GM21529 (cell line): ENCODE measurements at regions not wholly inside any gene's neighbourhood (a gene's known extent, or its start where the extent isn't known, plus 50 kb on each side); places are given as distances from the start of the nearest gene placed in this dataset.

ENCODE experiments used
- ATAC-seq: cut with Tn5 transposase; IDR thresholded peaks from one replicate; pipeline ENCODE4 v1.9.1; 2021; ENCODE audit not compliant: unreplicated experiment

GRCh38 chr1:78792756-78793155, 143.1 kb downstream of the IFI44 start:
- ATAC-seq = no peak

- ATAC-seq = peak; percentile 71
Measured at GRCh38 chr1:78797108-78797781, 147.6 kb downstream of the IFI44 start.

GRCh38 chr1:78799926-78800325, 150.3 kb downstream of the IFI44 start:
- ATAC-seq = no peak

DNA sequence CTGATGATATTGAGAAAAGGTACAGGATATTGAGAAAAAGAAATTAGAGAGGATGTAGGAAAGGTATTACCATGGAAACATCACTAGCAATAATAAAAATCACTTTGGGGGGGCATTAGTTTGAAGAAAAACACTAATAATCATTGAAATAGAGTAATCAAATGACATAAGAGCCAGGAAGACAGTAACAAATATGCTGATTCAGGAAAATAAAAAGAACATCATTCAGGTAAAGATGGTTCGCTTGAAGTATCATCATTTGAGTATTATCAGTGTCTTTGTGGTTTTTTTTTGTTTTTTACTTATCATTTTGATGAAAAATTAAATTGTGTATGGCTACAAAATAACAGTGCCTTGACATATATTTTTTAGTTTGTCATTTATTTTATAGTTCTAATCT, 164.5 kb downstream of the IFI44 start:
- ATAC-seq = no peak

GRCh38 chr1:78825561-78825960, 175.9 kb downstream of the IFI44 start:
- ATAC-seq = no peak

GRCh38 chr1:78829644-78830043, 176.9 kb downstream of the ADGRL4 start:
- ATAC-seq = no peak

DNA sequence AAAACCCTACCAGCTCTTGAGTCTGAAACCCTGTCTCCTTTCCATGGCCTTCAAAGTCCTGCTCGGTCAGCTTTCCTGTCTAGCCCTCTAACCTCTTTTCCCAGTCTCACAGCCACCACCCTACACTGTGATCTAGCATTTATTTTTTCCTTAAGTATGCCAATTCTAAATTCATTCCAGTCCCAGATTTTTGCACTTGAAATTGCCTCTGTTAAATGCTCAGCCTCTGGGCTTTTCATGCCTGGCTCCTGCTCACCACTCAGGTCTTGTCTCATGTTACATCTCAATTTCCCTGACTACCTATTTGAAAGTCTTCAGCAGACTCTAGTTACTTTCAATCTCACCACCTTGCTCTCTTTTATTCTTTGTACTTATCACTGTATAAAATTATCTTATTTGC, 176.2 kb downstream of the ADGRL4 start:
- no peak for ATAC-seq

DNA sequence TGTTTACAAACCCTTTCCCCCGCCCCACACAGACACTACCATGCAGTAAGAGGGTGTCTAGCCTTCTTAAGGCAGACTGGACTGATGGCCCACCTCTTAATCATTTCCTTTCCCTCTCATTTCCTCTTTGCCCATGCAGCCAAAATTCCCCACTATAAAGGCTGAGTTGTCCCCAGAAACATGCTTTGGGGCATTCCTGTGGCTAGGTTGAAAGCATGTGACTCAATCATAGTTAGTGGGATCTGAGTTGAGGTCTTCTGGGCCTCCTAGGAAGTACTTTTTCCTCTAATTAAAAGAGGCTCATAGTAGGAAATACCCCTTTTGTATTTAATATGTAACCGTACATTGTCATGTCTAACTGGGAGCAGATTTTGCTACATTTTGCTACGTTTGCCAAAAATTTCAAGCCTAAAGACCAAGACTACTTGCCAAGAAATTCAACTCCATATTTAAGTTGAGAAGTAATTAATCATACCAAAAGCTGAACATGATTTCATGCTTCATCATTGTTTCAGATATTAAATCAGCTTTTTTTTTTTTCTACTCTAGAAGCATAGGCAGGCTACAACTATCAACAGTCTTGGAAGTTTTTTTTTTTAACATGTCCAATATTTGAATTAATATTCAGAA, 174.7 kb downstream of the ADGRL4 start:
- peak; percentile 47 for ATAC-seq

- ATAC-seq = no peak
Measured at GRCh38 chr1:78833491-78833890, 173.0 kb downstream of the ADGRL4 start.

DNA sequence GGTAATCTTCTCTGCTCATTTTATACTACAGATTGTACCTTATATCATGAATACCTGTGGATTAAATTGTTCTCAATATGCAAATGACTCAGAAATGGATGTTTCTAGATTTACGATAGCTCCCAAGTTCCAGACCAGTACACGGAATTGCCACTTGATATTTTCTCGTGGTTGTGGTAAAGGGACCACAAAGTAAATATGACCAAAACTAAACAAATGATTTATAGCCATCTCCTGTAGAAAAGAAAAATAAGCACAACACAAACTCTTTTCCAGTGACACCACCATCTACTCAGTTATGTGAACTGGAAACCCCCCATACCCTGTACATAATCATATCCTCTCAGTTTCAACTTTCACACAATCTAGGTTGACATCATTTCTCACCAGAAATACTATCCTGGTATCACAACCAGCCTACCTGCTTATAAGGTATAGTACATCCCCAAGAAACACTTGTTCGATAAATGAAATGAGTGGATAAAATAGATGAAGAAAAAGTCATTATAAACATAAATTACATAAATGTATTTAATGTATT, 172.3 kb downstream of the ADGRL4 start:
- peak; percentile 54 for ATAC-seq

GRCh38 chr1:78836726-78837125, 169.8 kb downstream of the ADGRL4 start:
- ATAC-seq = no peak

GRCh38 chr1:78839704-78840277, 166.7 kb downstream of the ADGRL4 start:
- peak; percentile 55 for ATAC-seq
